SU-DHL-6 (cell line): ENCODE measurements at regions not wholly inside any gene's neighbourhood (a gene's known extent, or its start where the extent isn't known, plus 50 kb on each side); places are given as distances from the start of the nearest gene placed in this dataset.

Source experiments
- EZH2phosphoT487 ChIP-seq: fragments of 200-600 bp; sonication (generic), shearing (Covaris generic); conservative IDR thresholded peaks from 2 replicates; pipeline ENCODE4 v1.6.1; 2018; ENCODE audit warnings: mild to moderate bottlenecking, antibody characterized with exemption, low read length, moderate library complexity, mixed read lengths
- TF ChIP-seq, protein P1 (sequence below): fragments of 200-600 bp; sonication (generic); IDR thresholded peaks from one replicate; pipeline ENCODE4 v1.5.1; 2017; ENCODE audit warnings: antibody characterized with exemption, mild to moderate bottlenecking, low read length, moderate library complexity; ENCODE audit not compliant: insufficient read depth, poor library complexity, severe bottlenecking

DNA sequence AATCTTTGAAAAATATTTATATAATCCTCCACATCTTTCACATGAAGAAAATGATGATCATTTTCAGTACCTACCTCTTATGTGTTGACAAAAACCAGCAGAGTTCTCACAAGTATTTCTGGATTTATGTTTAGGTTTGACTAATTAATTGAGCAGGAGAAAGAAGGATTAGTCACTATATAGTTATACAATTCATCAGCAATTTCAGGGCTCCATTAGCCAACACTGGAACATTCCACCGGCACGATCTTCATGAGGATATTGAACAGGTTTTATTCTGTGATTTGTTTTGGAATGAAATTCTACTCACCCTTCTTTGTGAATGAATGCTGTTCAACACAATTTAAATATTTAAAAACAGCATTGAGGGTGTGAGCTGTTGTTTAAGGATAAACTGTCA, 163.2 kb downstream of the SEM1 start:
- TF ChIP-seq, protein P1, sequence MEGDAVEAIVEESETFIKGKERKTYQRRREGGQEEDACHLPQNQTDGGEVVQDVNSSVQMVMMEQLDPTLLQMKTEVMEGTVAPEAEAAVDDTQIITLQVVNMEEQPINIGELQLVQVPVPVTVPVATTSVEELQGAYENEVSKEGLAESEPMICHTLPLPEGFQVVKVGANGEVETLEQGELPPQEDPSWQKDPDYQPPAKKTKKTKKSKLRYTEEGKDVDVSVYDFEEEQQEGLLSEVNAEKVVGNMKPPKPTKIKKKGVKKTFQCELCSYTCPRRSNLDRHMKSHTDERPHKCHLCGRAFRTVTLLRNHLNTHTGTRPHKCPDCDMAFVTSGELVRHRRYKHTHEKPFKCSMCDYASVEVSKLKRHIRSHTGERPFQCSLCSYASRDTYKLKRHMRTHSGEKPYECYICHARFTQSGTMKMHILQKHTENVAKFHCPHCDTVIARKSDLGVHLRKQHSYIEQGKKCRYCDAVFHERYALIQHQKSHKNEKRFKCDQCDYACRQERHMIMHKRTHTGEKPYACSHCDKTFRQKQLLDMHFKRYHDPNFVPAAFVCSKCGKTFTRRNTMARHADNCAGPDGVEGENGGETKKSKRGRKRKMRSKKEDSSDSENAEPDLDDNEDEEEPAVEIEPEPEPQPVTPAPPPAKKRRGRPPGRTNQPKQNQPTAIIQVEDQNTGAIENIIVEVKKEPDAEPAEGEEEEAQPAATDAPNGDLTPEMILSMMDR: no peak
- no peak for TF ChIP-seq EZH2phosphoT487
